RCC 7860 (cell line): ENCODE measurements at regions not wholly inside any gene's neighbourhood (a gene's known extent, or its start where the extent isn't known, plus 50 kb on each side); places are given as distances from the start of the nearest gene placed in this dataset.
"Not testable (repeated sequence)": the region's sequence is repeated elsewhere in the genome, so short reads cannot be mapped to it uniquely, and the experiment has no call there.

Experiments
- DNase-seq: peaks from one replicate; pipeline ENCODE4 v3.0.0-alpha.2; 2015; ENCODE audit warnings: low spot score
- FAIRE-seq: peaks from 2 replicates; lab custom pipeline; 2012; peaks lifted over from hg19 to GRCh38; lab: Jason Lieb, UNC

GRCh38 chr3:87509401-87509800 lies 233.0 kb upstream of the POU1F1 start:
- DNase-seq (no peak), FAIRE-seq (no peak)

- no peak for DNase-seq
- FAIRE-seq = no peak
These were observed 232.5 kb upstream of the POU1F1 start for GRCh38 chr3:87508921-87509320.

GRCh38 chr3:87507753-87508152 lies 231.4 kb upstream of the POU1F1 start:
- FAIRE-seq (no peak), DNase-seq (no peak)

- FAIRE-seq (peak; percentile 53), DNase-seq (peak; percentile 46)
These were observed 227.6 kb upstream of the POU1F1 start for GRCh38 chr3:87503900-87504498.

DNA sequence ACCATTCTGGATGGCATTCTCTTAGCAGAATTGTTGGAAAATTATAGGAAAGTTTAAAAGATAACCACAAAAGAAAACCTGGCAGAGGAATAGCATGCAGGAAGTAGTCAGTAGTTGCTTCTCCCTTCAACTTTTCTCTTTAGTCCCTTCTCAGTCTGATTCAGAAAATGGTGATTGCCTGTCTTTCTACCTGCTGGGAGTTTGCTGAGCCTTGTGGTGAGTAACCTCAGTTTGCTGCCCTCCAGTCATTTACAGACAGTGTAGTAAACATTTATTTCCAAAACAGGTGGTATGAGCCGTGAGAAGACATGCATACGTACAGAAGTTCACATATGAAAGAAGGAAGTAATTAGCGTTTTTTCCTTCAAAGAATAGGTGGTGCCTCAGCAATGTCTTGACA lies 224.7 kb upstream of the POU1F1 start:
- FAIRE-seq (no peak), DNase-seq (no peak)

GRCh38 chr3:87498358-87499080 lies 222.1 kb upstream of the POU1F1 start:
- no peak for FAIRE-seq
- no peak for DNase-seq

- FAIRE-seq = no peak
These were observed 219.6 kb upstream of the POU1F1 start for GRCh38 chr3:87495938-87496337.

GRCh38 chr3:87494264-87494663 lies 217.9 kb upstream of the POU1F1 start:
- DNase-seq (no peak), FAIRE-seq (no peak)

More at GRCh38 chr3:87495938-87496337, 219.6 kb upstream of the POU1F1 start:
- DNase-seq = no peak

- FAIRE-seq = no peak
These were observed 215.5 kb upstream of the POU1F1 start for GRCh38 chr3:87491843-87492242.

GRCh38 chr3:87489892-87490291 lies 213.5 kb upstream of the POU1F1 start:
- FAIRE-seq (no peak), DNase-seq (no peak)

More at GRCh38 chr3:87491843-87492242, 215.5 kb upstream of the POU1F1 start:
- DNase-seq = no peak

DNA sequence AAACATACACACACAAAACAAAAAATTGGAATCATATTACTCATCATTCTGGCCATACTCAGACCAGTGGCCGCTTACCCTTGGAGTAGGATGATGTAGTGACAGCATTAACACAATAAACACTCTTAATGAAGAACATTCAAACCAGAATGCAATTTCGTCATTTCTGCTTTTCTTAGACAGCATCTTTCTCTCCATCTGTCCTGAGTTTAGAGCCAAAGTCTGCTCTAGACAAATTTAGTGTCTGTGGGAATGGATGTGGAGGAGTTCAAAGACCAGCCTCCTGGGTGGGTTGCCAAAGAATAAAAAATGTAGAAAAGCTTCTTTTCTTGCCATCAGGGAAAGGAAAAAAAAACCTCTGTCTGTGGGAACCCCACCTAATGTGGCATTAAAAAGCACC lies 212.4 kb upstream of the POU1F1 start:
- DNase-seq = no peak
- no peak for FAIRE-seq

GRCh38 chr3:87486635-87487034 lies 210.3 kb upstream of the POU1F1 start:
- not testable (repeated sequence) for DNase-seq, FAIRE-seq

DNA sequence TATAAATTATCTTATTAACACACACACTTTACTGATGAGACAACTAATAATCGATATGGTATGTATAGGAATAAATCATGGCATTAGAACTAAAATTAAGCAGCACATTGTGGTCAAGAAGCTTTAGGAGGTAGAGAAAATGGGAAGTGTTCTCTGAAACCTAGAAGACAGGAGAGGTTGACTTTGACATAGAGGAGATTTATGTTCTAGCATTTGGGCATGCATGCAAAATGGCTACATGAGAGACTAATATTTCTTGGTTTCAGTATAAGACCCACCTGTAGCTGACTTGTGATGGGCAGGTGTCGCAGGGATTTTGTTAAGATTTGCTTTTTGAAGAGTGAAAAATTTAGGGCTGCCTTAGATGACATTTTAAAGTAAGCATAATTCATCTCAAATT lies 209.7 kb upstream of the POU1F1 start:
- FAIRE-seq (no peak), DNase-seq (no peak)

- DNase-seq = no peak
- no peak for FAIRE-seq
These were observed 202.3 kb upstream of the POU1F1 start for GRCh38 chr3:87478716-87479115.

DNA sequence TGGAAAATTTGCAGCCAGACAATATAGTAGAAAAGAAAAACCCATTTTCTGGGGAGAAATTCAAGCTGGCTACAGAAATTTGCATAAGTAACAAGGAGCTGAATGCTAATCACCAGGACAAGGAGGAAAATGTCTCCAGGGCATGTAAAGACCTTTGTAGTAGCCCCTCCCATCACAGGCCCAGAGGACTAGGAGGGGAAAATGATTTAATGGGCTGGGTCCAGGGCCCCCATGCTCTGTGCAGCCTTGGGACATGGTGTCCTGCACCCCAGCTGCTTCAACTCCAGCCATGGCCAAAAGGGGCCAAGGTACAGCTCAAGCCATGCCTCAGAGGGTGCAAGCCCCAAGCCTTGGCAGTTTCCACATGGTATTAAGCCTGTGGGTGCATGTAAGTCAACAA lies 197.6 kb upstream of the POU1F1 start:
- DNase-seq (no peak), FAIRE-seq (no peak)

DNA sequence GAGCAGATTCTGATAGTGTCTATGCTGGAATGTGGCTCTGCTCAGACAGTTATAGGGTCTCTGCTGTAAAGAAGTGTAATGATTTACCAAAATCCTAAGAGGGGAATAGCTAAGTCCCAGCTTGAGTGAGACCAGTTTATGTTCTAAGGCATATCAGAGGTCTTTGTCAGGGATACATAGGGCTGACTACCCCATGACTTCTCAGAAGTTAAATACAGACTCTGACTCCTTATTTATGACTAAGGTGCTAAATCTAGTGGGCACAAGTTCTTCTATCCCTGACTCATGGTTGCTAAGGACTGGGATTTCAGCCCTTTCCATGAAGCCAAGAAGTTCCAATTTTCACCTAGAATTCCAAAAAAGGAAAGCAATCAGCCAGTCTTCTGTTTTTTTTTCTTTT lies 192.6 kb upstream of the POU1F1 start:
- peak; percentile 36 for DNase-seq
- FAIRE-seq = no peak

- FAIRE-seq (no peak), DNase-seq (no peak)
These were observed 191.9 kb upstream of the POU1F1 start for GRCh38 chr3:87468235-87468634.

DNA sequence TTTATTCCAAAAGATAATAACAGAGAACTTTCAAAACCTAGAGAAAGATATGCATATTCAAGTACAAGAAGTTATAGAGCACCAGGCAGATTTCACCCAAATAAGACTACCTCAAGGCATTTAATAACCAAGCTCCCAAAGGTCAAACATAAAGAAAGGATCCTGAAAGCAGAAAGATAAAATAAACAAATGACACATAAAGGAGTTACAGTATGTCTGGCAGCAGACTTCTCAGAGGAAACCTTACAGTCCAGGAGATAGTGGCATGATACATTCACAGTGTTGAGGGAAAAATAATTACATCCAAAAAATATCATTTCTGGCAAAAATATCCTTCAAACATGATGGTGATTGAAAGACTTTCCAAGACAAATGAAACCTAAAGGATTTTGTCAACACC lies 185.8 kb upstream of the POU1F1 start:
- DNase-seq = no peak
- FAIRE-seq = no peak

DNA sequence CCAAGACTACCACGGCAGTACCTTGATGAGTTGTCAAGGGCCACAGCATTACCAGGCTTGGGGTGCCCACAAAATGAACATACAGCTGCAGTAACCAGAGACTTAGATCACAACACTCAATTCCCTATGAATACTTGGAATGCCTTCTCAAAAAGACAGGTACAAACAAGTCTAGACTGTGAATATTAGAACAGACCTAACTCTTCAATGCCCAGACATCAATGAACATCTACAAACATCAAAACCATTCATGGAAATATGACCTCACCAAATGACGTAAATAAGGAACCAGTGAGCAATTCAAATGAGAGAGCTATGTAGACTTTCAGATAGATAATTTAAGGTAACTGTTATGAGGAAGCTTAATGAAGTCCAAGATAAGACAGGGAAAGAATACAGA lies 185.1 kb upstream of the POU1F1 start:
- no peak for FAIRE-seq
- no peak for DNase-seq

DNA sequence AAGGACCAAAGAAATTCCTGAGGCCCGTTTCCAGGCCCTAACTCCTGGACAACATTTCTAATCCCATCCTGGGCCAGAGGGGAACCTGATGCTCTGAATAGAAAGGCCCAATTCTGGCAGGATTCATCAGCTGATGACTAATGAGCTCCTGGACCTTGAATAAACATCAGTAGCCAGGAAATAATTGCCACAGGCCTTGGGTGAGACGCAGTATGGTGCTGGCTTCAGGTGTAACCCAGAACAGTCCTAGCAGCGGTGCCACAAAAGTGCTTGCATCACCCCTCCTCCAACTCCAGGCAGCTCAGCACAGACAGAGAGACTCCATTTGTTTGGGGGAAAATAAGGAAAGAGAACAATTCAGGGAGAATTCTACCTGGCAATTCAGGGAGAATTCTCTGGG lies 184.7 kb upstream of the POU1F1 start:
- no peak for FAIRE-seq
- no peak for DNase-seq

DNA sequence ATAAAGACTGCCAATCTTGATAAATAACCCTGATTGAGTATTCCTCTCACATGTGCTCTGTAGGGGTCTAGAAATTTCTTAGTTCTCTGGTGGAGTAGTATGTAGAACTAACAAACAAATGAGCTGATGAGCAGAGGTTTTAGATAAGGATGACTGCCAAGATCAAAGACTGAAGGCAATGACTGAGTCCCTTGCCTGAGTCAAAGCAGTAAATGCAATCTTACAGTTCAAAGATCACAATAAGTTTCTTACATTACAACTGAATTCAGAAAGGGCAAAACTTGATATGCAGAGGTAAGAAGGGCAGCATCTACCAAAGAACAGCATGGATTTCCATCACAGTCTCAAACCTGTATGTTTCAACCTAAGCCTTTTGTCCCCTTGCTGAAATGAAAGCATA lies 172.2 kb upstream of the POU1F1 start:
- FAIRE-seq = no peak
- no peak for DNase-seq

- DNase-seq (no peak), FAIRE-seq (no peak)
These were observed 170.5 kb upstream of the POU1F1 start for GRCh38 chr3:87446849-87447387.
